Panc1 (cell line): ENCODE measurements at regions not wholly inside any gene's neighbourhood (a gene's known extent, or its start where the extent isn't known, plus 50 kb on each side); places are given as distances from the start of the nearest gene placed in this dataset.

ENCODE experiments used
- CTCF ChIP-seq: fragments of 450-650 bp; IDR thresholded peaks from 2 replicates; pipeline ENCODE4 v1.5.1; 2017; ENCODE audit warnings: mild to moderate bottlenecking
- REST ChIP-seq, 2 experiments: IDR thresholded peaks; 2 replicates each; pipeline ENCODE4 v1.6.1; 2011 to 2012; ENCODE audit warnings: low read depth in 2 of 2, control low read depth in 1 of 2, low read length in 1 of 2, mild to moderate bottlenecking in 1 of 2, moderate library complexity in 1 of 2; ENCODE audit not compliant: insufficient read depth in 1 of 2
- TCF7L2 ChIP-seq: IDR thresholded peaks from 2 replicates; pipeline ENCODE4 v1.6.1; 2011; ENCODE audit warnings: mild to moderate bottlenecking, low read depth, low read length, inconsistent platforms

GRCh38 chr7:131909151-131909768 is 352.8 kb upstream of the PODXL start:
- no peak for TF ChIP-seq CTCF
- TF ChIP-seq TCF7L2, result no peak
- no peak for TF ChIP-seq REST (IDR thresholded peaks at IDR 0.05; ENCODE audit: insufficient read depth in 1 of 2, low read depth in 2 of 2, low read length in 1 of 2)
